ENCODE measurements at regions not wholly inside any gene's neighbourhood (a gene's known extent, or its start where the extent isn't known, plus 50 kb on each side); places are given as distances from the start of the nearest gene placed in this dataset.

GRCh38 chrX:129093706-129094105 lies 429.6 kb downstream of the SMARCA1 start:
- no peak overlapping the region for H3K4me3 ChIP-seq (ENCODE audit: low read length in 2 of 2)
- no peak overlapping the region for H4K91ac ChIP-seq (ENCODE audit: low read depth, low read length, poor library complexity)
- no peak overlapping the region for H3K18ac ChIP-seq (ENCODE audit: low read length)
- WGBS, 2 donors (ENCODE audit: extremely low coverage in 2 of 2, insufficient read length in 2 of 2, insufficient replicate concordance in 1 of 2) = no CpG with 5 or more reads among the region's 2 CpGs
- H3K27ac ChIP-seq (replicated peaks; ENCODE audit: low read length) = peak overlapping the region; percentile 28
- H2BK5ac ChIP-seq (ENCODE audit: low read length) = no peak overlapping the region
- H3K23ac ChIP-seq (ENCODE audit: low read depth, low read length, poor library complexity) = no peak overlapping the region
- H3K4me2 ChIP-seq (ENCODE audit: insufficient read depth, low read length, poor library complexity, severe bottlenecking) = no peak overlapping the region
- H3K27me3 ChIP-seq (ENCODE audit: control insufficient read depth in 3 of 3, insufficient read depth in 3 of 3, low read depth in 1 of 3, low read length in 3 of 3) = no peaks in the 10 kb centered on the region
- H2BK12ac ChIP-seq (ENCODE audit: low read length) = no peak overlapping the region
- H3K9me3 ChIP-seq (replicated peaks in 1 of 2; ENCODE audit: control insufficient read depth in 2 of 2, insufficient read depth in 1 of 2, low read depth in 1 of 2, low read length in 2 of 2) = no peaks in the 10 kb centered on the region
- DNase-seq (ENCODE audit: low spot score) = no peak
- no peaks in the 10 kb centered on the region for H3K36me3 ChIP-seq (replicated peaks in 1 of 2; ENCODE audit: control insufficient read depth in 2 of 2, insufficient read depth in 2 of 2, low read length in 2 of 2)
- no peak overlapping the region for H3K4ac ChIP-seq (ENCODE audit: low read length)
- no peak overlapping the region for H4K8ac ChIP-seq (ENCODE audit: low read depth, low read length)
- H2AFZ ChIP-seq (ENCODE audit: low read length) = no peak overlapping the region
- H2BK120ac ChIP-seq (ENCODE audit: low read depth, low read length) = no peak overlapping the region
- H3K9ac ChIP-seq (ENCODE audit: low read depth, low read length, poor library complexity) = no peak overlapping the region
- H2BK15ac ChIP-seq (ENCODE audit: low read length) = no peak overlapping the region
- no peaks in the 10 kb centered on the region for H3K79me1 ChIP-seq (ENCODE audit: low read depth, low read length)
- no peak overlapping the region for H3K14ac ChIP-seq (ENCODE audit: low read length)
- H2AK5ac ChIP-seq (ENCODE audit: low read depth, low read length) = no peak overlapping the region
- peaks cover 4 to 7% of the 10 kb centered on the region in 2 donors for H3K4me1 ChIP-seq (ENCODE audit: control insufficient read depth in 2 of 2, insufficient read depth in 1 of 2, low read depth in 1 of 2, low read length in 2 of 2)

GRCh38 chrX:129092757-129093156 lies 430.5 kb downstream of the SMARCA1 start:
- no peak overlapping the region for H2BK120ac ChIP-seq (ENCODE audit: low read depth, low read length)
- H3K9ac ChIP-seq (ENCODE audit: low read depth, low read length, poor library complexity) = no peak overlapping the region
- H3K23ac ChIP-seq (ENCODE audit: low read depth, low read length, poor library complexity) = no peak overlapping the region
- H3K9me3 ChIP-seq (replicated peaks in 1 of 2; ENCODE audit: control insufficient read depth in 2 of 2, insufficient read depth in 1 of 2, low read depth in 1 of 2, low read length in 2 of 2) = no peaks in the 10 kb centered on the region
- H3K36me3 ChIP-seq (replicated peaks in 1 of 2; ENCODE audit: control insufficient read depth in 2 of 2, insufficient read depth in 2 of 2, low read length in 2 of 2) = no peaks in the 10 kb centered on the region
- H3K27me3 ChIP-seq (ENCODE audit: control insufficient read depth in 3 of 3, insufficient read depth in 3 of 3, low read depth in 1 of 3, low read length in 3 of 3) = no peaks in the 10 kb centered on the region
- H3K4me2 ChIP-seq (ENCODE audit: insufficient read depth, low read length, poor library complexity, severe bottlenecking) = no peak overlapping the region
- H3K14ac ChIP-seq (ENCODE audit: low read length) = no peak overlapping the region
- H4K8ac ChIP-seq (ENCODE audit: low read depth, low read length) = no peak overlapping the region
- H3K4me3 ChIP-seq (ENCODE audit: low read length in 2 of 2) = no peak overlapping the region
- H3K27ac ChIP-seq (replicated peaks; ENCODE audit: low read length) = no peak overlapping the region
- no peak overlapping the region for H2AFZ ChIP-seq (ENCODE audit: low read length)
- H3K4me1 ChIP-seq (ENCODE audit: control insufficient read depth in 2 of 2, insufficient read depth in 1 of 2, low read depth in 1 of 2, low read length in 2 of 2) = peaks cover 4 to 7% of the 10 kb centered on the region in 2 donors
- no peak overlapping the region for H2AK5ac ChIP-seq (ENCODE audit: low read depth, low read length)
- H2BK15ac ChIP-seq (ENCODE audit: low read length) = no peak overlapping the region
- H4K91ac ChIP-seq (ENCODE audit: low read depth, low read length, poor library complexity) = no peak overlapping the region
- no peak overlapping the region for H3K18ac ChIP-seq (ENCODE audit: low read length)
- DNase-seq (ENCODE audit: low spot score) = no peak
- H2BK12ac ChIP-seq (ENCODE audit: low read length) = no peak overlapping the region
- no peak overlapping the region for H2BK5ac ChIP-seq (ENCODE audit: low read length)
- no peaks in the 10 kb centered on the region for H3K79me1 ChIP-seq (ENCODE audit: low read depth, low read length)
- H3K4ac ChIP-seq (ENCODE audit: low read length) = no peak overlapping the region

- Histone ChIP-seq H2BK12ac (ENCODE audit: low read length) (no peak overlapping the region), H3K18ac (ENCODE audit: low read length) (no peak overlapping the region), H3K4me1 (ENCODE audit: control insufficient read depth in 2 of 2, insufficient read depth in 1 of 2, low read depth in 1 of 2, low read length in 2 of 2) (peaks cover 4 to 7% of the 10 kb centered on the region in 2 donors), H3K36me3 (replicated peaks in 1 of 2; ENCODE audit: control insufficient read depth in 2 of 2, insufficient read depth in 2 of 2, low read length in 2 of 2) (no peaks in the 10 kb centered on the region), H2BK5ac (ENCODE audit: low read length) (no peak overlapping the region), H3K4me3 (ENCODE audit: low read length in 2 of 2) (no peak overlapping the region), H3K9ac (ENCODE audit: low read depth, low read length, poor library complexity) (no peak overlapping the region), H3K27ac (replicated peaks; ENCODE audit: low read length) (no peak overlapping the region), H3K27me3 (ENCODE audit: control insufficient read depth in 3 of 3, insufficient read depth in 3 of 3, low read depth in 1 of 3, low read length in 3 of 3) (no peaks in the 10 kb centered on the region), H2BK15ac (ENCODE audit: low read length) (no peak overlapping the region), H2AK5ac (ENCODE audit: low read depth, low read length) (no peak overlapping the region), H3K79me1 (ENCODE audit: low read depth, low read length) (no peaks in the 10 kb centered on the region), H3K14ac (ENCODE audit: low read length) (no peak overlapping the region), H2AFZ (ENCODE audit: low read length) (no peak overlapping the region), H3K4me2 (ENCODE audit: insufficient read depth, low read length, poor library complexity, severe bottlenecking) (no peak overlapping the region), H4K91ac (ENCODE audit: low read depth, low read length, poor library complexity) (no peak overlapping the region), H4K8ac (ENCODE audit: low read depth, low read length) (no peak overlapping the region), H2BK120ac (ENCODE audit: low read depth, low read length) (no peak overlapping the region), H3K9me3 (replicated peaks in 1 of 2; ENCODE audit: control insufficient read depth in 2 of 2, insufficient read depth in 1 of 2, low read depth in 1 of 2, low read length in 2 of 2) (no peaks in the 10 kb centered on the region), H3K23ac (ENCODE audit: low read depth, low read length, poor library complexity) (no peak overlapping the region), H3K4ac (ENCODE audit: low read length) (no peak overlapping the region)
- WGBS, 2 donors (ENCODE audit: extremely low coverage in 2 of 2, insufficient read length in 2 of 2, insufficient replicate concordance in 1 of 2) = no CpG with 5 or more reads among the region's 2 CpGs
- no peak for DNase-seq (ENCODE audit: low spot score)
Observed at GRCh38 chrX:129092242-129092641, 431.0 kb downstream of the SMARCA1 start.

GRCh38 chrX:129091097-129091496 lies 432.2 kb downstream of the SMARCA1 start:
- H3K27ac ChIP-seq (replicated peaks; ENCODE audit: low read length) = peak overlapping the region; percentile 60
- no CpG with 5 or more reads among the region's 2 CpGs for WGBS, 2 donors (ENCODE audit: extremely low coverage in 2 of 2, insufficient read length in 2 of 2, insufficient replicate concordance in 1 of 2)
- H3K4me2 ChIP-seq (ENCODE audit: insufficient read depth, low read length, poor library complexity, severe bottlenecking) = no peak overlapping the region
- H3K27me3 ChIP-seq (ENCODE audit: control insufficient read depth in 3 of 3, insufficient read depth in 3 of 3, low read depth in 1 of 3, low read length in 3 of 3) = no peaks in the 10 kb centered on the region
- no peak overlapping the region for H3K23ac ChIP-seq (ENCODE audit: low read depth, low read length, poor library complexity)
- no peak overlapping the region for H2BK15ac ChIP-seq (ENCODE audit: low read length)
- H3K9me3 ChIP-seq (replicated peaks in 1 of 2; ENCODE audit: control insufficient read depth in 2 of 2, insufficient read depth in 1 of 2, low read depth in 1 of 2, low read length in 2 of 2) = no peaks in the 10 kb centered on the region
- no peak overlapping the region for H3K4ac ChIP-seq (ENCODE audit: low read length)
- peaks cover 4 to 7% of the 10 kb centered on the region in 2 donors for H3K4me1 ChIP-seq (ENCODE audit: control insufficient read depth in 2 of 2, insufficient read depth in 1 of 2, low read depth in 1 of 2, low read length in 2 of 2)
- no peak overlapping the region for H3K4me3 ChIP-seq (ENCODE audit: low read length in 2 of 2)
- H4K91ac ChIP-seq (ENCODE audit: low read depth, low read length, poor library complexity) = no peak overlapping the region
- DNase-seq (ENCODE audit: low spot score) = no peak
- H3K79me1 ChIP-seq (ENCODE audit: low read depth, low read length) = no peaks in the 10 kb centered on the region
- H2AK5ac ChIP-seq (ENCODE audit: low read depth, low read length) = no peak overlapping the region
- no peak overlapping the region for H3K14ac ChIP-seq (ENCODE audit: low read length)
- H2BK120ac ChIP-seq (ENCODE audit: low read depth, low read length) = no peak overlapping the region
- H2BK12ac ChIP-seq (ENCODE audit: low read length) = no peak overlapping the region
- no peak overlapping the region for H2BK5ac ChIP-seq (ENCODE audit: low read length)
- H4K8ac ChIP-seq (ENCODE audit: low read depth, low read length) = no peak overlapping the region
- H3K9ac ChIP-seq (ENCODE audit: low read depth, low read length, poor library complexity) = no peak overlapping the region
- H3K18ac ChIP-seq (ENCODE audit: low read length) = no peak overlapping the region
- no peak overlapping the region for H2AFZ ChIP-seq (ENCODE audit: low read length)
- no peaks in the 10 kb centered on the region for H3K36me3 ChIP-seq (replicated peaks in 1 of 2; ENCODE audit: control insufficient read depth in 2 of 2, insufficient read depth in 2 of 2, low read length in 2 of 2)
